ENCODE measurements at regions not wholly inside any gene's neighbourhood (a gene's known extent, or its start where the extent isn't known, plus 50 kb on each side); places are given as distances from the start of the nearest gene placed in this dataset.

DNA sequence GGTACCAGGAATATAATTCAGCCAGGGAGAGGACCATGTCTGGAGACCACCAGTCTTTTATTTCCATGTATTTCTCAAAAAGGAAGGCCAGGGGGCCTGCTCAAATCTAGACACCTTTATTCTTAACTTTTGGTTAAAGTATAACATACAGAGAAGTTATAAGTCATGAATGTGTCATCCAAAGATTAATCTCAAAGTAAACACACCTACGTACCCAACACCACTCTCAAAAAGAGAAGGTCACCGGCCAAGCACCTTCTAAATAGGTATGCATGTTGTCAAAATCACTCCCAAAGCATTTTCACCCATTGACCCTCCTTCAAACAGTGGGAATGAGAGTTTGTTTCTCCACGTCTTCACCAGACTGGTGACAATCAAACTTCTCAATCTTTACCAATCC, 60.0 kb upstream of the FZD10 start:
- DNase-seq (ENCODE audit: low spot score): no peak

DNA sequence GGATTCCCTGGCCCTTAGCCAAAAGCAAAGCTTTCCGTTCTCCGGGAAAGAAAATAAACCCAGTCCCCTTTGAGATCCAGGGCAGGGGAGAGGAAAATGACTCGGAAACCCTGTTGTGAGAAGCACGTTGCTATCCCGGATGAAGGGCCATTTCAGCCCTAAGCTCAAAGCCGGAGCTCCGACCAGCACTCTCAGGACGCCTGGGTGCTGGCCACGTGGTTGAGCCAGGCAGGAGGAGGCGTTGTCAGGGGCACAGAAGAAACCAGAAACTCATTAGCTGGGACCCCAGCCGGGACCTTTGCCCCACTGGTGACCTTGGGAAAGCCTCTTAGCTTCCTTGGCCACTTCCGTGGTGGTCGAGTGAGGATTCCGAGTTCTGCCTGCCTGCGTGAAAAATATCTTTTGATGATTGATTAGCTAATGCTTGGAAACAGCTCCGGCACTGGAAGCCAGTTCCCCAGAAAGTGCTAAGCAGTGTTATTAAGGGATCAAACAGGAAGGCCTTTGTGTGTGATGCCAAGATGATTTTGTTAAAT, 57.6 kb upstream of the FZD10 start:
- no peak for DNase-seq (ENCODE audit: low spot score)

DNA sequence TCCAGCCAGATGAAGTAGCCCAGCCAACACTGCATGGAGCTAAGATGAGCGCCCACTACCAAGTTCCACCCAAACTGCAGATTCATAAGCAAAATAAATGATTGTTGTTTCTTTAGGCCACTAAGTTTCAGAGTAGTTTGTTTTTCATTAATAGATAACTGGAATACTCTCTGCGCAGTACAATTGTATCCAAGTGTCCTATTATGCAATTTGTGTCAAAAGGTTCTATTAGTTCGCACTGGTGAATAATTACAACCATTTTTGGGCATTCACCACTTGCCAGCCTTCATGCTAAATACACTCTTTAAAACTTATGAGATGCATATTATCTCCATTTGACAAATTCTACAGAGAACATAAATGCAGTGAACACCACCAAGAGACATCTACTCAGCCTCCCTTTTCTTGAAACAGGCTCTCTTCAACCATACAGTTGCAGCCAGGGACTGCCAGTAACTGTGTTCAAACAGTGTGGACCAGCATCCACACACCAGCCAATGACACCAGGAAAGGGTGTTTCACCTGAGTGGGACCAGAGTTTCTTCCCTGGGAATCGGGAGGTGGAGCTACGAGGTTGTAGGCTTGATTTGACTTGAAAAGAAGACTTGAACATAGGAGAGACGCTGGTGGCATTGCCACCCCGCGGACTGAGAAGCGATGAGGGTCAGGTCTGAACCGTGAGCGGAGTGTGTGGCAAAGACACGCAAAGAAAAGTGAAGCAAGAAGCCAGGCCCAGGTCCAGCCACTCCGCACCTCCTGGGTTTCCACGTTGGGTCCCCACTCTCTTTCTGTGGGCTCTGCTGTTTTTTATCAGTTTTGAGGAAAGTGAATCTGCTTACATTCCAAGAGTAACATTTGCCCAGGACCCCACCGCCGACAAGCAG, 53.0 kb upstream of the FZD10 start:
- DNase-seq (ENCODE audit: low spot score): no peak

DNA sequence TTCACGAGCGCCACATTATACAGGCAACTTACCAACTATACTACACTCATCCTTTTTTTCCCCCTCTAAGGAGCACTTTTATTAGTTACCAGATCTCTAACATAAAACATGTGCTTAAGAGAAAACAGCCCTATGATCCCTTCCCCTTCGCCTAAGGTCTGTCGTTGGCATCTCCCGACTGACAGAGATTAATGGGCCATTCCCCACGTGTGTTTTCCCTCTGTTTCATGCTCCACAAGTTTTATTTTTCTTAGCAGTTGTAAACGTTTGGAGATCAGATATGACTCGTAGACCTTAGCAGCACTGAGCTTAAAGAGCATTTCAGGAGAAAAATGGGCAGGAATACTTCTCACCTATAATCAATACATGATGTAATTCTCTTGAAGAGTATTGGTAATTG, 51.4 kb upstream of the FZD10 start:
- no peak for DNase-seq (ENCODE audit: low spot score)

DNA sequence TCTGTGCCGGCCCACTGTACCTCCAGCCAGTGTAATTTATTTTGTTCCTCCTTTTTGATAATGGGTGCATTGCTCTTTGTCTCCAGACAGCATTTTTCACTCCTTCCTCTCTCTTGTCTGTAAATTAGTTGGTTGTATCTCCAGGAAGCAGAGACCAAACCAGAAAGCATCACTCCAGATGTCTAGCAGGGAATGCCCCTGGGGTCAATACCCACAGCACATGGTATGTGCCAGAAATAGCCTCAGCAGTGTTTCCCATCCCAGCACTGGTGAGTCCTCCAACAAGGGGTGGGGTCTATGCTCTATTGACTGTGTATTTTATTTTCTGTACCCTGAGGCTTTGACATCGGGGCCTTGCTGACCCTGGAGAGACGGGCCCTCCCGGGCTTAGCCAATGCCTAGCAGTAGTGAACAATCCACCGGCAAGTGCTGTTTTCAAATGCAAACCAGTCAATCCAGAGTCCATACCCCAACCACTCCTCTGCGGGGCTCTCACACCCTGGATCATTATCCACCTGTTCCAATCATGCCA, 50.2 kb upstream of the FZD10 start:
- DNase-seq (ENCODE audit: low spot score): no peak

Data from HuH-7 (cell line).